ENCODE measurements at regions not wholly inside any gene's neighbourhood (a gene's known extent, or its start where the extent isn't known, plus 50 kb on each side); places are given as distances from the start of the nearest gene placed in this dataset.
A peak's percentile ranks its signal among the peaks of the same experiment; 100 is the strongest.

DNA sequence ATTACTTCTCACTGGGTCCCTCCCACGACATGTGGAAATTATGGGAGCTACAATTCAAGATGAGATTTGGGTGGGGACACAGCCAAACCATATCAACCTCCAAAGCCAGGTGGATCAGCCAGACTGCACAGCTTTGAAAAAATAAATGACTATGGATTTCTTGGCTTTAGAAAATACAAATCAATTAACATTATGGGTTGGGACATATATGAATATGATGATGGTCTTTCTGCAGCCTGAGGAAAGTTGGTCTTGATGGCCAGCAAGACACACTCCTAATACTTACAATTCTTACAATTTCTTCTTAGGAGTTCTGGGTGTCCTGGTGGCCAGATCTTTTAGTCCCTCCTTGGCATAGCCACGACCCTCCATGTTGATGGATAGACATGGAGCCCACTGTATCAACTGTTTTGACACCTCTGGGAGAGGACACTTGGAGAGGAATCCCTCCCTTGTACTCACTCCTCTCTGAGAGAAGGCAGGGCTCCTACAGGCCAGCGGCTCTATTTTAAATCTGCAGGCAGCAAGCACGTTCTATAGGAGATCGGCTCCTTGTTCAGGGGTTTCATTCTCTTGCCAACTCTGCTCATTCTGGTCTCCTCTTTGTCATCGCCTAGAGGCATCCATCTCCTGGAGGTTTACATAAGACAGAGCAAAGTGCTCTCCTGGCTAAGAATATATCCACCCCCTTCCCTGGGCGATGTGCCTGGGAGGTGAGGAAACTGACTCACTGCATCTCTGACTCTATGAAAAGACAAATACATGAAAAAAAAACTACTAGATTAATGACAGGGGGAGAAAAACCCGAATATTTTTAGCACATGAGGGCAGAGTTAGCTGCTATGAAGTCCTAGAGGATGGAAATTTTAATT, 145.9 kb downstream of the CARTPT start:
- H3K4me3 Mint-ChIP-seq = no peak overlapping the region
- ATAC-seq (replicated peaks) = no peak
- no peak overlapping the region for H3K27ac Mint-ChIP-seq
- no peaks in the 10 kb centered on the region for H3K36me3 Mint-ChIP-seq
- no peak for DNase-seq
- H3K27me3 Mint-ChIP-seq = peaks cover under 1 to 25% of the 10 kb centered on the region in 2 donors
- no peaks in the 10 kb centered on the region for H3K4me1 Mint-ChIP-seq
- peaks cover 2 to 3% of the 10 kb centered on the region in 2 donors for H3K9me3 Mint-ChIP-seq

DNA sequence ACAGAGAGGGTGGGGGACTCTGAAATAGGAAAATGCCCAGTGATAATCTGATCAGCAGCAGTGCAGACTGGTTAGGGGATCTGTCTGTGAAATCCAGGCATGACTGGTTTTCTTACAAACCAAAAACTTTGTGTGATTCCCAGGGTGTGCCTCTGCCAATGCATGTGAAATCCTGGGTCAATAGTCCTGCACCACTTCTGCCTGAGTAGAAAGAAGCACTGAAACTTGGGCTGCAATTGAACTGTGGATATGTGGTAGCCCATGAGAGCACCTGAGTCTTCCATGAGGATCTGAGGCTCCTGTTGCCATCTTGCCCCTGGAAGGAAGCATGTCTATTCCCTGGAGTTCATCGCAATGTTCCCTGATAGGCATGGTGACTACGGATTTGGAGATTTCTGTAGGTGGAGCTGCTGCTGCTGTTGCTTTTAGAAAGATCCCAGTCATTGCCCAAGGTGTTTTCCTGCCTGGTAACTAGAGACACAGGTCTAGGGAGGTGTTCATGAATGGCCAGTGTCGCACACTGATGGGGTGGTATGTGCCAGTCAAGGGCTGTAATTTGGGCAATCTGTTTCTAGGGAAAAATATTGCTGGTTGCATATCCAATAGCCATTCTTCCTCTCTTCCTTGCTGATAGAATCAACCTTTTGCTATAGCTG, 146.7 kb downstream of the CARTPT start:
- Mint-ChIP-seq H3K27me3 (peaks cover 4 to 20% of the 10 kb centered on the region in 2 donors), H3K36me3 (no peaks in the 10 kb centered on the region), H3K4me3 (no peak overlapping the region), H3K4me1 (no peaks in the 10 kb centered on the region), H3K9me3 (peaks cover 5% of the 10 kb centered on the region in 2 donors), H3K27ac (no peak overlapping the region)
- DNase-seq = no peak
- ATAC-seq (replicated peaks) = no peak

DNA sequence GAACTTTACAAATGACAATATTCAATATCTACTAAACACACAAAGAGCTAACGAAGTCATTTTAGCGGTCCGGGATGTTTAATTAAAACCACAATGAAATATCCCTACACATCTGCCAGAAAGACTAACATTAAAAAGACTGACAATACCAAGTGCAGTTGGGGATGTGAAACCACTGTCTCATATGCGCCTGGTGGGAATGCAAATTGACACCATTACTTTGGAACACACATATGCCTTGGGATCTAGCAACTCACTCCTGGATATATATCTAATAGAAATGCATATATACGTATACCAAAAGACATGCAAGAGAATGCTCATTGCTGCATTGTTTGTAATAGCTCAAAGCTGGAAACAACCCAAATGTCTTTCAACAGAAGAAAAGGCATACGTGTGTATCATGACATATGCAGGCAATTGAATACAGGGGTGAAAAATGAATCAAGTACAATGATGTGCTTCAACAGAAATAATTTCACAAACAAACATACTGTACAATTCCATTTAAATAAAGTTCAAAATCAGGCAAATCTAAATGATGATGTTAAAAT, 153.3 kb downstream of the CARTPT start:
- DNase-seq (no peak), ATAC-seq (replicated peaks) (no peak)
- peaks cover 7 to 12% of the 10 kb centered on the region in 2 donors for H3K27me3 Mint-ChIP-seq
- no peak overlapping the region for H3K27ac Mint-ChIP-seq
- peaks cover 4 to 12% of the 10 kb centered on the region in 2 donors for H3K4me1 Mint-ChIP-seq
- no peak overlapping the region for H3K4me3 Mint-ChIP-seq
- peaks cover 3 to 5% of the 10 kb centered on the region in 2 donors for H3K9me3 Mint-ChIP-seq
- no peaks in the 10 kb centered on the region for H3K36me3 Mint-ChIP-seq

DNA sequence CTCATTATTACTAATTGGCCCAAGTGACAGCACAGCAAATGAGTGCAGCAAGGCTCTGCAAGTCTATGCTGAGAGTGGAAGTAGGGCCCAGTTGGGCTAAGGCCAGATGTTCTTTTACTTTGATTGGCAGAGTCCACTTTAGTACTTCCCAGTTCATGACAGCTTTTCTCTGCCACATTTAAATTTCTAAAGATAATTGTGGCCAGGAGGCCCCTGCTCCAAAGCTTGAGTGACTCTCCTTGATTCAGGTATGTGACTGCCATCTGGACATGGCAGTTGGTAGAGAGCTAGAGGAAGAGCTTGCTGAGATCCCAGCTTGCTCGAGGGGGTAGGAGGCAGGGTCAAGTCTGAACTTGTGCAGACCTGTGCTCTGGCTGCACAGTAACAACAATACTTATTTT, 154.1 kb downstream of the CARTPT start:
- ATAC-seq (replicated peaks) (no peak), DNase-seq (no peak)
- peaks cover 7 to 17% of the 10 kb centered on the region in 2 donors for H3K4me1 Mint-ChIP-seq
- no peaks in the 10 kb centered on the region for H3K36me3 Mint-ChIP-seq
- no peak overlapping the region for H3K27ac Mint-ChIP-seq
- H3K4me3 Mint-ChIP-seq = no peak overlapping the region
- peaks cover 9 to 12% of the 10 kb centered on the region in 2 donors for H3K27me3 Mint-ChIP-seq
- H3K9me3 Mint-ChIP-seq = peaks cover 3 to 5% of the 10 kb centered on the region in 2 donors

DNA sequence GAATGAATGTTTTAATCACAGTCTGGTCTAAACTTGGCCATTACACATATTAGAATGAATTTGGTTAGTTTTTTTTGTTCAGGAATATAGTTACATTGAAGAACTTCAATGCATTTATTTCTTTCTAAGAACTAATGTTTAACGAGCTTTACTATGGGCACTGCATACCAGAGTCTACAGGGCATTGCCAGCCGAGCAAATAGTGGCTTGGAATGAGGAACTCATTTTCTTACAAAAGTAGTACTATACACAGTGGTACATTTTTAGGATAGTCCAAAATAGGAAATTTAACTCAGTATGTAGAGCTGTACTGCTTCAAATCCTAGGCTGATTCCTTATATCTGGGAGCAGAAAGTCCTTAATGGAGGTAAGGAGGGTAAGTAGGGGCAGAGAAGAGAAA, 155.4 kb downstream of the CARTPT start:
- Mint-ChIP-seq H3K4me1 (peaks cover 7 to 17% of the 10 kb centered on the region in 2 donors), H3K27ac (no peak overlapping the region), H3K9me3 (peaks cover 3 to 5% of the 10 kb centered on the region in 2 donors), H3K27me3 (peaks cover 8 to 11% of the 10 kb centered on the region in 2 donors), H3K4me3 (no peak overlapping the region), H3K36me3 (no peaks in the 10 kb centered on the region)
- DNase-seq (no peak), ATAC-seq (replicated peaks) (no peak)

DNA sequence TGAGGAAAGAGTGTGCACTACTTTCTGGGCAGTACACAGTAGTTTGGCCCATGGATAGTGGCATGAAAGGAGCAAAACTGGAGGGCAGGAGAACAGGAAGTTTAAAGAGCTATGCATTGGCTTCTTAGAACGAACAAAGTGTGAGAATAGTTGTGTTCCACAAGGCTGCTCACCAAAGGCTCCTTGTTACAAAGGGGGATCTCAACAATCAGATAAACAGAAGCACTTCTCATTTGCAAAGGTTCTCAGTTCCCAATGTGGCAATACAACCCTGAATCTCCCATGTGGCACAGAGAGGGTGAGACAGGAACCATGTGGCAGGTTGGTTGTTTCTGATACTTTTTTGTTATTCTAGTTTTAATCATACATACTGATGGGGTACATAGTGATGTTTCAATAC, 158.4 kb downstream of the CARTPT start:
- ATAC-seq (replicated peaks) (peak; percentile 54 to 74), DNase-seq (no peak)
- Mint-ChIP-seq H3K4me3 (no peak overlapping the region), H3K27ac (no peak overlapping the region), H3K4me1 (peaks cover 7 to 17% of the 10 kb centered on the region in 2 donors), H3K27me3 (peaks cover 6 to 7% of the 10 kb centered on the region in 2 donors), H3K9me3 (no peaks in the 10 kb centered on the region), H3K36me3 (no peaks in the 10 kb centered on the region)

DNA sequence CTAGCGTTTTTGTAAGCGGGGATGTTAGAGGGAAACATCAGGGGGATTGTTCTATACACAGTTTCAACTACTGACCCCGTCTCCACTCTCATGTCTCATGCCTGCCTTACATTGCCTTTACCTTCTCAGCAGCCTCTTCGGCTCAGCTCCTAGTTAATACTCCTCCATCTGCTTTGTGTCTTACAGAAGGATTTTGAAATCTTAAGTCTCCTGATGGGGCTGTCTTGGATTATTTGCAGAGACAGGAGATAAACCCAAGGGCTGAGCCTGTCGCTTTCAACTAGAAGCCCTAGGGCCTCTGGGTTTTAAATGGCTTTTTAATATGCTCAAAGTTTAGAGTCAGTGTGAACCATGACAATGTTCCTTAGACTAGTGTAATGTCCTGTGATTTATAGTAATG, 161.5 kb downstream of the CARTPT start:
- Mint-ChIP-seq H3K9me3 (no peaks in the 10 kb centered on the region), H3K27ac (no peak overlapping the region), H3K36me3 (no peaks in the 10 kb centered on the region), H3K4me3 (no peak overlapping the region), H3K4me1 (peaks cover 5 to 8% of the 10 kb centered on the region in 2 donors), H3K27me3 (peaks cover 12 to 17% of the 10 kb centered on the region in 2 donors)
- ATAC-seq (replicated peaks) (no peak), DNase-seq (no peak)

DNA sequence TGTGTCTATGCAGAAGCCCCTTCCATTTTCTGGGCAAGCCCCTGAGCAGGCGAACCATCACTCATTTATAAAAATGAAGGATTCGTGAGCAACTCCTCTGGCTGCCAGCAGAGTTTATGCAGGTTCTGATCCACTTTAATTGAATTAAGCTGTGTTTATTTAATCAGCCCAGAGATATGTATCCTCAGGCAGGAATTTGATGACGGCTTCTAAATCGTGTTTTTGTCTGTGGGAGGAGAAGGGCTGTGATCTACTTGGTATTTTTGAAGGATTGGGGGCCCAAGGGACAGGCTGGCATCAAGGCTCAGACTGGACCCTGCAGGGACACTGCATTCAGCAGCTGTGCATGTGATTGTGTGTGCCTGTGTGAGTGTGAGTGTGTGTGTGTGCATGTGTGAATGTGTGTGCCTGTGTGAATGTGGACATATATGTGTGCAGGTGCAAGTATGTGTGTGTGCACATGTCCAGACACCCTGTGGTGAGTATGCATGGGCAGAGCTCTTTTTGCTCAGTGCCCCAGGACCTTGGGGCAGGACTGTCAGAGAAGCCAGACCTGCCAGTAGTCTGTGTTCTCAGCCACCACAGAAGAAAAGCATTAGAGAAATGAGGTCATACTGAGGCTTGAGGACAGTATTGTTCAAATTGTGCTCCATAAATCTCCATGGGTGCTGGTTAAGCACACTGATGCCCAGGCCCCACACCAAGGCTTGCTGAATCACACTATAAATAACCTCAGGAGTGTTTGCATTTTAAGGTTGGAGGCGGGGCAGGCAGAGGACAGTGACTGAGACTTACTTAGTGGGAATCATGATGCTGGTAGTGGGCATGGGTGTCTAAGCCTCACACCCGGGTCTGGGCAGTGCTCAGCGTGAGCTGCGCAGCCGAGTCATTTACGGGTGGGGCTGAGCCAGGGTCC, 164.0 kb downstream of the CARTPT start:
- DNase-seq (no peak), ATAC-seq (replicated peaks) (no peak)
- no peak overlapping the region for H3K27ac Mint-ChIP-seq
- peaks cover 0 to 1% of the 10 kb centered on the region in 2 donors for H3K4me1 Mint-ChIP-seq
- H3K36me3 Mint-ChIP-seq = no peaks in the 10 kb centered on the region
- peaks cover 11 to 17% of the 10 kb centered on the region in 2 donors for H3K27me3 Mint-ChIP-seq
- H3K4me3 Mint-ChIP-seq = no peak overlapping the region
- peaks cover 0 to 1% of the 10 kb centered on the region in 2 donors for H3K9me3 Mint-ChIP-seq

DNA sequence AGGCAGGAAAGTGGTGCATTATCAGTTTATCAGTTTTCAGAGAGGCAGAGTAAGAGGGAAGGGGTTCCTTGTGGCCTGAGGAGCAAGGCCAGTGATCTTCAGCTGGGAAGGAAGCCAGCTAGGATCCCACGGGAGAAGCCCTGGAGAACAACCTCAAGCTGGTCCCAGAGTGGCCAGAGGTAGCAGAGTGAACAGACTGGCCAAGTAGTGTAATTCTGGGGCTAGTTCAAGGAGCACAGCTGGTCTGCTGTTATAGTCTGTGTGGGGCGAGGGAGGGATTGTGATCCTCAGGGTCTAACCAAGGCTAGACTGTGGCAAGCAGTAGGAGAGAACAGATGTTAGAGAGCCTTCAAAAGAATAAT, 164.6 kb downstream of the CARTPT start:
- Mint-ChIP-seq H3K4me1 (peaks cover 0 to 1% of the 10 kb centered on the region in 2 donors), H3K4me3 (no peak overlapping the region), H3K36me3 (no peaks in the 10 kb centered on the region), H3K27ac (no peak overlapping the region), H3K9me3 (peaks cover 3 to 5% of the 10 kb centered on the region in 2 donors), H3K27me3 (peaks cover 7 to 22% of the 10 kb centered on the region in 2 donors)
- no peak for ATAC-seq (replicated peaks)
- no peak for DNase-seq

DNA sequence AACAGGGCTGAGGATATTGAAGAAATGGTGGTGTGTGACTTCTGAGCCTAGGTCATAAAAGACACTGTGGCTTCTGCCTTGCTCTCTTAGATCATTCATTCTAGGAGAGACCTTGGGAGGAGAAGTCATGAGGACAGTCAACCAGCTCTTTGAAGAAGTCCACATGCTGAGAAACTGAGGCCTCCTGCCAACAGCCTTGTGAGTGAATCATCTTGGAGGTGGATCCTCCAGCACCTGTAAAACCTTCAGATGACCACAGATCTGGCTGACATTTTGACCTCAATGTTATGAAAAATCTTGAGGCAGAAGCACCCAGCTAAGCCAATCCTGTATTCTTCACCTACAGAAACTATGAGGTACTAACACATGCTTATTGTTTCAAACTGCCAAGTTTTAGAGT, 165.9 kb downstream of the CARTPT start:
- peaks cover 12 to 30% of the 10 kb centered on the region in 2 donors for H3K27me3 Mint-ChIP-seq

DNA sequence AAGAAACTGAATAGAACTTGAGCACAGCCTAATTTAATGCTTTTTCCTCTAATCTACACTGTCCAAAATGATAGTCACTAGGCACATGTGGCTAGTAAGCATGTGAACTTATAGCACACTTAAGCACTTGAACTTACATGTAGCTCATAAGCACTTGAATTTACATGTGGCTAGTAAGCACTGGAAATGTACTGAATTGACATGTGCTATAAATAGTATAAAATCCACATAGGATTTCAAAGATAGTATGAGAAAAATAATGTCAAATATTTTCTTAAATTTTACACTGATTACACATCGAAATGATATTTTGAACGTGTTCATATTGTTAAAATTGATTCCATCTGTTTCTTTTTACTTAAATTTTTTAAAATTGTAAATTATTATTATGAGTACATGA, 167.3 kb downstream of the CARTPT start:
- peaks cover 6 to 10% of the 10 kb centered on the region in 2 donors for H3K9me3 Mint-ChIP-seq

More for the DNA sequence above, 165.9 kb downstream of the CARTPT start:
- ATAC-seq (replicated peaks) (no peak), DNase-seq (no peak)
- peaks cover 0 to 1% of the 10 kb centered on the region in 2 donors for H3K4me1 Mint-ChIP-seq
- H3K4me3 Mint-ChIP-seq = no peak overlapping the region
- H3K27ac Mint-ChIP-seq = no peak overlapping the region
- H3K36me3 Mint-ChIP-seq = no peaks in the 10 kb centered on the region
- H3K9me3 Mint-ChIP-seq = peaks cover 3 to 7% of the 10 kb centered on the region in 2 donors

DNA sequence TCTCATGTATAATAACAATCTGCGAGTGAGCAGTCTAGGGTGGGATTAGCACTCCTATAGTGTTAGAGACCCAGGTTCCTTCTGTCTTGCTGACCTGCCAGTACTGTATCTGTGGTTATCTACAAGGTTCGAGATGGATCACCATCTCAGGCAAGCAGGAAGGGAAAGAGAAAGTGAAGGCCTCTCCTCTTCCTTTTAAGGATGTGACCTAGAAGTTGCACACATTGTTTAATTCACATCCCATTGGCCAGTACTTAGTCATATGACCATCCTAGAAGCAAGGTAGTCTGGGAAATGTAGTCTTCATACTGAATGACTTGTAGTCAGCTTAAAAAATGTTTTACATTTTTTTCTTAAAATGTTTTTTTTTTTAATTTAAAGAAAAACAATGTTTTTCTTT, 168.6 kb downstream of the CARTPT start:
- no peaks in the 10 kb centered on the region for H3K36me3 Mint-ChIP-seq
- no peak overlapping the region for H3K4me3 Mint-ChIP-seq
- peaks cover 0 to 1% of the 10 kb centered on the region in 2 donors for H3K4me1 Mint-ChIP-seq
- DNase-seq = peak; percentile 15
- H3K27me3 Mint-ChIP-seq = peaks cover 31 to 37% of the 10 kb centered on the region in 2 donors
- peak; percentile 97 to 100 for ATAC-seq (replicated peaks)
- H3K9me3 Mint-ChIP-seq = peaks cover 6 to 10% of the 10 kb centered on the region in 2 donors
- H3K27ac Mint-ChIP-seq = no peak overlapping the region

More for the DNA sequence above, 167.3 kb downstream of the CARTPT start:
- peaks cover 0 to 1% of the 10 kb centered on the region in 2 donors for H3K4me1 Mint-ChIP-seq
- H3K36me3 Mint-ChIP-seq = no peaks in the 10 kb centered on the region
- H3K27me3 Mint-ChIP-seq = peaks cover 23 to 43% of the 10 kb centered on the region in 2 donors
- no peak overlapping the region for H3K4me3 Mint-ChIP-seq
- ATAC-seq (replicated peaks) (no peak), DNase-seq (no peak)
- H3K27ac Mint-ChIP-seq = no peak overlapping the region

DNA sequence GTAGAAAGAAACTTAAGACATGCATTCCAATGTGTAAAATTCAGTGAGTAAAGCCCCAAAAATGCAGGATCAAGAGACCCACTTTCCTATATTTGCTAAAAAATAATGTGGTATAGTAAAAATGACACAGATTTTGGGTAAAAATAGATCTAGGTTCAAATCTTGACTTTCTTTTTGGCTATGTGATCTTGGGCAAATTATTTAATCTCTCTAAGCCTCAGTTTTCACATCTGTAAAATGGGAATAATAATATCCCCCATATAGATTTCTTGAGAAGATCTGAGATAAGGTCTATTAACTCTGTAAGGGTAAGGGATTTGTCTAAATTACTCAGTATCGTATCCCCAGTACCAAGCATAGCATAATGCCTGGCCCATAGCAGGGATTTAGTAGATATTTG, 172.3 kb downstream of the CARTPT start:
- Mint-ChIP-seq H3K27me3 (peaks cover 24 to 32% of the 10 kb centered on the region in 2 donors), H3K36me3 (no peaks in the 10 kb centered on the region), H3K9me3 (peaks cover 6 to 11% of the 10 kb centered on the region in 2 donors), H3K4me3 (no peak overlapping the region), H3K27ac (no peak overlapping the region), H3K4me1 (peaks cover 0 to 2% of the 10 kb centered on the region in 2 donors)
- ATAC-seq (replicated peaks) (no peak), DNase-seq (no peak)

DNA sequence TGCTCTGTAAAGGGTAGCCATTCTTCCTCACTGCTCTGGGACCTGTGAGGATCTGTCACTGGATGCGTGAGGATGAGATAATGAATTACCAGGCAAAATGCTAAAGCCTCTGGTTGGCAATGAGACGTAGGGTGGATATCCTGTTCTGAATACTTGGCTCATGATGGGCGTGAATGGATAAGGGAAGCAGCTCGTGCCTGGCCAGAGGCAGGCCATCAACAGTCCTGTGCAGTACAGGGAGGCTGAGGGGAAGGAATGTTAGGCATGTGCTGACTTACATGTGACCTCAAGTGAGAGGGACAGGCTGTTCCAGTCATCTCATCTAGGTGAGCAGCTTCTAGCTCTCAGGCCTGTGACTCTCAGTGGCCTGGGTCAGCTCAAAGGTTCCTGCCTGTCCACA, 172.8 kb downstream of the CARTPT start:
- Mint-ChIP-seq H3K27ac (no peak overlapping the region), H3K27me3 (peaks cover 26 to 32% of the 10 kb centered on the region in 2 donors), H3K4me1 (peaks cover 0 to 2% of the 10 kb centered on the region in 2 donors), H3K36me3 (no peaks in the 10 kb centered on the region), H3K4me3 (no peak overlapping the region), H3K9me3 (peaks cover 6 to 11% of the 10 kb centered on the region in 2 donors)
- ATAC-seq (replicated peaks) = no peak
- DNase-seq = no peak
